ENCODE measurements at regions not wholly inside any gene's neighbourhood (a gene's known extent, or its start where the extent isn't known, plus 50 kb on each side); places are given as distances from the start of the nearest gene placed in this dataset.

DNA sequence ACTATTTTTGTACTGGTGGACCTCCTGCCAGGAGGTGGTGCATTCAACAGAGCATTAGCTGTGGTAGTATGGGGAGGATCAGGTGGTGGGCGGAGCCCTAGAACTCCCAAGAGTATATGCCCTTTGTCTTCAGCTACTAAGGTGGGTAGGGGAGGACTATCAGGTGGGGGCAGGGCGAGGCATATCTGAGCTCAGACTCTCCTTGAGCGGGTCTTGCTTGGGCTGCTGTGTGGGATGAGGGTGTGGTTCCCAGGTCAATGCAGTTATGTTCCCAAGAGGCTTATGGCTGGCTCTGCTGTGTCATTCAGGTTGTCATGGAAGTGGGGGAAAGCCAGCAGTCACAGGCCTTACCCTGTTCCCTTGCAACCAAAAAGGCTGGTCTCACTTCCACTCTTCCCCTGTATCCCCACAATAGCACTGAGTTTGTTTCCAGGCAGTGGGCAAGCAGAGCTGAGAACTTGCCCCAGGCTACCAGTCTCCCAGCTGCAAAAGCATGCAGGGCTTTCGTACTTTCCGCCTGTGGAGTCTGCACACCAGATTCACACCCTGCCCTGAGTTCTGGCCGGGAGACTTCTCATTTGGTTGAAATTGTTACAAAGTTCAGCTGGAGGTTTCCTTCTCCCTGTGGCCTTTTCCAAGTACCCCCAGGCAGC, 93.7 kb upstream of the DPPA4 start:
- TF ChIP-seq FOXA1 (IDR thresholded peaks at IDR 0.05) (no peak), SP1 (IDR thresholded peaks at IDR 0.05) (no peak)
- TF ChIP-seq, protein P1, sequence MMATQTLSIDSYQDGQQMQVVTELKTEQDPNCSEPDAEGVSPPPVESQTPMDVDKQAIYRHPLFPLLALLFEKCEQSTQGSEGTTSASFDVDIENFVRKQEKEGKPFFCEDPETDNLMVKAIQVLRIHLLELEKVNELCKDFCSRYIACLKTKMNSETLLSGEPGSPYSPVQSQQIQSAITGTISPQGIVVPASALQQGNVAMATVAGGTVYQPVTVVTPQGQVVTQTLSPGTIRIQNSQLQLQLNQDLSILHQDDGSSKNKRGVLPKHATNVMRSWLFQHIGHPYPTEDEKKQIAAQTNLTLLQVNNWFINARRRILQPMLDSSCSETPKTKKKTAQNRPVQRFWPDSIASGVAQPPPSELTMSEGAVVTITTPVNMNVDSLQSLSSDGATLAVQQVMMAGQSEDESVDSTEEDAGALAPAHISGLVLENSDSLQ (IDR thresholded peaks at IDR 0.05) = no peak
